Sigmoid colon (tissue), 6 donors: ENCODE measurements at regions not wholly inside any gene's neighbourhood (a gene's known extent, or its start where the extent isn't known, plus 50 kb on each side); places are given as distances from the start of the nearest gene placed in this dataset.

Source experiments
- DNase-seq: peaks from one replicate; pipeline ENCODE4 v3.0.0-alpha.2; 2019
- H3K27ac ChIP-seq, 4 donors: fragments of 200-600 bp; sonication (generic); one replicate each; pipeline ENCODE4 v1.5.1; 2016 to 2019; ENCODE audit warnings: mild to moderate bottlenecking in 1 of 4
- H3K27me3 ChIP-seq, 3 donors: fragments of 200-600 bp; sonication (generic); one replicate each; pipeline ENCODE4 v1.5.1; 2019; ENCODE audit warnings: mild to moderate bottlenecking in 1 of 3
- H3K36me3 ChIP-seq, 4 donors: fragments of 200-600 bp; sonication (generic); one replicate each; pipeline ENCODE4 v1.5.1; 2016 to 2019
- H3K4me1 ChIP-seq, 4 donors: fragments of 200-600 bp; sonication (generic); one replicate each; pipeline ENCODE4 v1.5.1; 2017 to 2019
- H3K4me3 ChIP-seq, 4 donors: fragments of 200-600 bp; sonication (generic); one replicate each; pipeline ENCODE4 v1.5.1; 2017 to 2019; ENCODE audit warnings: mild to moderate bottlenecking in 2 of 4, moderate library complexity in 1 of 4
- H3K9me3 ChIP-seq, 4 donors: fragments of 200-600 bp in 3 of 4; sonication (generic) in 3 of 4; one replicate each; pipeline versions ENCODE4 v1.5.1 to v1.6.1; 2013 to 2019
- CTCF ChIP-seq, 4 experiments: fragments of 450-650 bp in 3 of 4; fragments of 200-600 bp in 1 of 4; IDR thresholded peaks; one replicate each; pipeline ENCODE4 v1.5.1; 2016 to 2019; ENCODE audit warnings: antibody characterized with exemption in 4 of 4, mild to moderate bottlenecking in 3 of 4, moderate library complexity in 2 of 4
- EP300 ChIP-seq, 4 donors: sonication (generic); formaldehyde crosslinking; IDR thresholded peaks; one replicate each; pipeline ENCODE4 v1.6.1; 2017; ENCODE audit warnings: antibody characterized with exemption in 4 of 4
- POLR2A ChIP-seq, 2 donors: fragments of 450-650 bp; IDR thresholded peaks; one replicate each; pipeline ENCODE4 v1.6.1; 2016; ENCODE audit warnings: antibody characterized with exemption in 2 of 2, mild to moderate bottlenecking in 2 of 2, moderate library complexity in 2 of 2
- POLR2AphosphoS5 ChIP-seq, 4 donors: sonication (generic); formaldehyde crosslinking; IDR thresholded peaks; one replicate each; pipeline ENCODE4 v1.6.1; 2017; ENCODE audit warnings: antibody characterized with exemption in 4 of 4
- WGBS, 2 donors: extraction: QIAGEN DNeasy Blood & Tissue Kit; methylation state at CpG; one replicate each; pipeline ENCODE4 v1.1.7; 2013; 5-methylcytosine and 5-hydroxymethylcytosine counted together
- intact Hi-C: fragments of 100-400 bp; cut with DNase I; formaldehyde crosslinking; loops from one replicate; pipeline ENCODE4 v1.15.1; 2023
- donor health status: healthy with polysubstance abuse.
- donor health status: healthy.

GRCh38 chr3:150076443-150076842 is 105.7 kb upstream of the PFN2 start:
- H3K9me3 ChIP-seq: no peaks in the 10 kb centered on the region
- no peaks in the 10 kb centered on the region for H3K27me3 ChIP-seq
- no peaks in the 10 kb centered on the region for H3K36me3 ChIP-seq
- H3K27ac ChIP-seq: no peak overlapping the region
- peaks cover 0 to 29% (median 26%) of the 10 kb centered on the region in 4 donors for H3K4me1 ChIP-seq
- no peak for DNase-seq
- intact Hi-C loops: no loop called here
- no peak overlapping the region for H3K4me3 ChIP-seq
- TF ChIP-seq POLR2A (IDR thresholded peaks at IDR 0.05) (no peak), EP300 (IDR thresholded peaks at IDR 0.05) (no peak), POLR2AphosphoS5 (IDR thresholded peaks at IDR 0.05) (no peak), CTCF (IDR thresholded peaks at IDR 0.05) (no peak)
- 90 to 93% methylated on average over 2 of the region's 2 CpGs for whole genome bisulfite sequencing, 2 donors

- Histone ChIP-seq H3K4me1 (peaks cover 0 to 31% (median 27%) of the 10 kb centered on the region in 4 donors), H3K27ac (no peak overlapping the region), H3K4me3 (no peak overlapping the region), H3K9me3 (no peaks in the 10 kb centered on the region), H3K27me3 (no peaks in the 10 kb centered on the region), H3K36me3 (no peaks in the 10 kb centered on the region)
- TF ChIP-seq EP300 (IDR thresholded peaks at IDR 0.05): no peak
- intact Hi-C loops: no loop called here
- WGBS, 2 donors: 96 to 97% methylated on average over 11 of the region's 11 CpGs
- DNase-seq: no peak
Observed at GRCh38 chr3:150075417-150075865, 104.7 kb upstream of the PFN2 start.

- no peak for DNase-seq
- Histone ChIP-seq H3K9me3 (no peaks in the 10 kb centered on the region), H3K4me1 (peaks cover 0 to 27% (median 23%) of the 10 kb centered on the region in 4 donors), H3K27me3 (no peaks in the 10 kb centered on the region), H3K27ac (no peak overlapping the region), H3K36me3 (no peaks in the 10 kb centered on the region), H3K4me3 (no peak overlapping the region)
- 46 to 63% methylated on average over 7 of the region's 7 CpGs for WGBS, 2 donors
- TF ChIP-seq POLR2A (IDR thresholded peaks at IDR 0.05) (no peak), EP300 (IDR thresholded peaks at IDR 0.05) (no peak), CTCF (IDR thresholded peaks at IDR 0.05) (no peak), POLR2AphosphoS5 (IDR thresholded peaks at IDR 0.05) (no peak)
- intact Hi-C loops: no loop called here
Observed at GRCh38 chr3:150074697-150075416, 104.2 kb upstream of the PFN2 start.

- no peak for DNase-seq
- Histone ChIP-seq H3K4me1 (peaks cover 0 to 21% (median 18%) of the 10 kb centered on the region in 4 donors), H3K27ac (no peak overlapping the region), H3K27me3 (no peaks in the 10 kb centered on the region), H3K36me3 (no peaks in the 10 kb centered on the region), H3K4me3 (no peak overlapping the region), H3K9me3 (no peaks in the 10 kb centered on the region)
- TF ChIP-seq CTCF (IDR thresholded peaks at IDR 0.05) (no peak), EP300 (IDR thresholded peaks at IDR 0.05) (no peak), POLR2A (IDR thresholded peaks at IDR 0.05) (no peak), POLR2AphosphoS5 (IDR thresholded peaks at IDR 0.05) (no peak)
- intact Hi-C loops: no loop called here
- 59 to 73% methylated on average over 3 of the region's 3 CpGs for WGBS, 2 donors
Observed at GRCh38 chr3:150074277-150074676, 103.6 kb upstream of the PFN2 start.

- no peak for DNase-seq
- intact Hi-C loops: no loop called here
- no peak overlapping the region for H3K27ac ChIP-seq
- no peak overlapping the region for H3K4me3 ChIP-seq
- WGBS, 2 donors: 94 to 97% methylated on average over 1 of the region's 1 CpG
- H3K27me3 ChIP-seq: no peaks in the 10 kb centered on the region
- TF ChIP-seq CTCF (IDR thresholded peaks at IDR 0.05): no peak
- TF ChIP-seq POLR2A (IDR thresholded peaks at IDR 0.05): no peak
- no peak for TF ChIP-seq EP300 (IDR thresholded peaks at IDR 0.05)
- H3K4me1 ChIP-seq: peaks cover 0 to 14% (median 11%) of the 10 kb centered on the region in 4 donors
- no peaks in the 10 kb centered on the region for H3K9me3 ChIP-seq
- H3K36me3 ChIP-seq: no peaks in the 10 kb centered on the region
Observed at GRCh38 chr3:150073513-150073912, 102.8 kb upstream of the PFN2 start.
